Tibial artery (tissue), 4 donors: ENCODE measurements at regions not wholly inside any gene's neighbourhood (a gene's known extent, or its start where the extent isn't known, plus 50 kb on each side); places are given as distances from the start of the nearest gene placed in this dataset.

Experiments used
- DNase-seq, 2 donors: peaks; one replicate each; pipeline ENCODE4 v3.0.0-alpha.2; 2019
- H3K27ac ChIP-seq, 2 donors: fragments of 200-600 bp; sonication (generic) in 1 of 2; 1 replicate in 1 of 2; 2 replicates in 1 of 2; pipeline ENCODE4 v1.5.1; 2018 to 2019; ENCODE audit warnings: mild to moderate bottlenecking in 1 of 2
- H3K27me3 ChIP-seq, 2 donors: fragments of 200-600 bp; sonication (generic) in 1 of 2; one replicate each; pipeline versions ENCODE4 v1.5.1 to v1.6.0; 2016 to 2019
- H3K36me3 ChIP-seq, 3 donors: fragments of 200-600 bp; sonication (generic) in 2 of 3; one replicate each; pipeline ENCODE4 v1.5.1; 2016 to 2019; ENCODE audit warnings: mild to moderate bottlenecking in 2 of 3
- H3K4me1 ChIP-seq, 4 donors: fragments of 200-600 bp; sonication (generic) in 2 of 4; 1 replicate in 3 of 4; 2 replicates in 1 of 4; pipeline ENCODE4 v1.5.1; 2016 to 2019
- H3K4me3 ChIP-seq, 2 donors: fragments of 200-600 bp; sonication (generic) in 1 of 2; 1 replicate in 1 of 2; 2 replicates in 1 of 2; pipeline ENCODE4 v1.5.1; 2018 to 2019; ENCODE audit warnings: mild to moderate bottlenecking in 2 of 2
- H3K9me3 ChIP-seq, 3 donors: fragments of 200-600 bp; sonication (generic) in 1 of 3; one replicate each; pipeline ENCODE4 v1.5.1; 2016 to 2019
- intact Hi-C: fragments of 100-400 bp; cut with DNase I; formaldehyde crosslinking; loops from one replicate; pipeline ENCODE4 v1.15.0; 2023; ENCODE audit warnings: low total_unique reads
- TF ChIP-seq, protein P1 (sequence below), 2 experiments: fragments of 200-600 bp in 1 of 2; fragments of 450-650 bp in 1 of 2; IDR thresholded peaks; one replicate each; pipeline ENCODE4 v1.5.1; 2017 to 2019; ENCODE audit warnings: antibody characterized with exemption in 2 of 2, mild to moderate bottlenecking in 1 of 2, moderate library complexity in 1 of 2

DNA sequence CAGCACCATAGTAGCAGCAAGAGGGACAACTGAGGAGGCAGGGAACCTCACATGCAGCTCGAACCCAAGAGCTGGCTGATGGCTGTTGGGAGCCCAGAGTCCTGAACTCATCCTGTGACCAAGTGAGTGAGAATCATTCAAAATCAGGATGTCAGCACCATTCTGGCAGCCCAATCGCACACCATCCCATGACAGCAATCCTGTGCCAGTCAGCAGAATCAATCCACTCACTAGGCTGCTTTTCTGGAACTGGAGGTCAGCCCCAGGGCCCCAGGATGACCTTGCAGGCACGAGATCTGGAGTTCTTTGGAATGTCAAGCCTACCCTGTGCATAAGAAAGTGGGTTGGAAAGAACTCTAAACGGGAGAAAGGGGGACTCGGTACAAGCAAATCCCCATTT lies 67.8 kb upstream of the TAF11L2 start:
- H3K36me3 ChIP-seq, result no peaks in the 10 kb centered on the region
- intact Hi-C loops, result no loop called here
- no peaks in the 10 kb centered on the region for H3K4me1 ChIP-seq
- no peaks in the 10 kb centered on the region for H3K9me3 ChIP-seq
- no peak overlapping the region for H3K27ac ChIP-seq
- no peak for DNase-seq
- TF ChIP-seq, protein P1, sequence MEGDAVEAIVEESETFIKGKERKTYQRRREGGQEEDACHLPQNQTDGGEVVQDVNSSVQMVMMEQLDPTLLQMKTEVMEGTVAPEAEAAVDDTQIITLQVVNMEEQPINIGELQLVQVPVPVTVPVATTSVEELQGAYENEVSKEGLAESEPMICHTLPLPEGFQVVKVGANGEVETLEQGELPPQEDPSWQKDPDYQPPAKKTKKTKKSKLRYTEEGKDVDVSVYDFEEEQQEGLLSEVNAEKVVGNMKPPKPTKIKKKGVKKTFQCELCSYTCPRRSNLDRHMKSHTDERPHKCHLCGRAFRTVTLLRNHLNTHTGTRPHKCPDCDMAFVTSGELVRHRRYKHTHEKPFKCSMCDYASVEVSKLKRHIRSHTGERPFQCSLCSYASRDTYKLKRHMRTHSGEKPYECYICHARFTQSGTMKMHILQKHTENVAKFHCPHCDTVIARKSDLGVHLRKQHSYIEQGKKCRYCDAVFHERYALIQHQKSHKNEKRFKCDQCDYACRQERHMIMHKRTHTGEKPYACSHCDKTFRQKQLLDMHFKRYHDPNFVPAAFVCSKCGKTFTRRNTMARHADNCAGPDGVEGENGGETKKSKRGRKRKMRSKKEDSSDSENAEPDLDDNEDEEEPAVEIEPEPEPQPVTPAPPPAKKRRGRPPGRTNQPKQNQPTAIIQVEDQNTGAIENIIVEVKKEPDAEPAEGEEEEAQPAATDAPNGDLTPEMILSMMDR (IDR thresholded peaks at IDR 0.05), result no peak
- H3K27me3 ChIP-seq, result peaks cover 0 to 7% of the 10 kb centered on the region in 2 donors
- no peak overlapping the region for H3K4me3 ChIP-seq

DNA sequence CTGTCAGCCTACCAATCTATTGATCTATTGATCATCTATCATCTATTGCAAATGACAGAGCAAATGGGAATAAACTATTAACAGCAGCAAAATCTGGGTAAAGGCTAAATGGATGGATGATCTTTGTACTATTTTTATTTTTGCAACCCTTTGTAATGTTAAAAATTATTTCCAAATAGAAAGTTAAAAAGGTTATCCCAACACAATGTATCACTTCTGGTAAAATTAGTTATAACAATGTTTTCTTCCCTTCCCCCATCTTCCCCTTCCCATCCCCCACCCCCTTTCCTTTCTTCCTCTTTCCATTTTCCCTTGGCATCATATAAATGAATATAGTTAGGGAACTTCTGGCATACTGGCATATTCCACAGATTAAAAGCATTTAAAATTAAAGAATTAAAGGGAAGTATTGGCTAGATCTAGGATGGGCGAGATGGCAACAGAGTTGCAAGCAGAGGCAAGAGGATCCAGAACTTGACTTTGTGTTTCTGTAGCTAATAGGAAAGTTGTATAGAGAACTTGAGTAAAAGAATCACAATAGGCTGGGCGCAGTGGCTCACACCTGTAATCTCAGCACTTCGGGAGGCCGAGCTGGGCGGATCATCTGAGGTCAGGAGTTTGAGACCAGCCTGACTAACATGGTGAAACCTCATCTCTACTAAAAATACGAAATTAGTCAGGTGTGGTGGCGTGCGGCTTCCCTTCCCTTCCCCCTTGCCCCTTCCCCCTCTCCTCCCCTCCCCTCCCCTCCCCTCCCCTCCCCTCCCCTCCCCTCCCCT lies 66.6 kb upstream of the TAF11L2 start:
- no peaks in the 10 kb centered on the region for H3K9me3 ChIP-seq
- DNase-seq, result no peak
- H3K4me1 ChIP-seq, result no peaks in the 10 kb centered on the region
- H3K36me3 ChIP-seq, result no peaks in the 10 kb centered on the region
- TF ChIP-seq, protein P1 (IDR thresholded peaks at IDR 0.05), result no peak
- H3K4me3 ChIP-seq, result no peak overlapping the region
- no peak overlapping the region for H3K27ac ChIP-seq
- intact Hi-C loops, result no loop called here
- peaks cover 0 to 7% of the 10 kb centered on the region in 2 donors for H3K27me3 ChIP-seq

DNA sequence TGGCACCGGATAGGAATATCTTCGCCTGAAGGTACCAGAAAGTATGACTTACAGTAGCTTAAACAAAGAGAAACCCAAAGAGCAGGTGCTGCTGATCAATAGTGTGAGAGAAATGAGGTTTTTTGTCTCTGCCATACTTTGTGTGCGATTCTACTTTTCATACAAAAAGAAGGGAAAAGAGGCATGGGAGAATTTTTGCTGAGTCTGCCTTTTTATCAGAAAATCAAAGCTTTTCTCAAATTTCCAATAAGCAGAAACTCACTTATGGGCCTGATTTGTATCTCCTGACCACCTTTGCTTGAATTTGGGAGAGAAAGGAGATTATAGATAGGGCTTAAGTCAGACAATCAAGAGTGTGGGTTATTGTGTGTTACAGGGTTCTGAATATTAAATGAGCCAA lies 65.5 kb upstream of the TAF11L2 start:
- no peak overlapping the region for H3K27ac ChIP-seq
- no peaks in the 10 kb centered on the region for H3K4me1 ChIP-seq
- peaks cover 0 to 7% of the 10 kb centered on the region in 2 donors for H3K27me3 ChIP-seq
- intact Hi-C loops, result no loop called here
- H3K36me3 ChIP-seq, result no peaks in the 10 kb centered on the region
- no peak overlapping the region for H3K4me3 ChIP-seq
- no peak for DNase-seq
- TF ChIP-seq, protein P1 (IDR thresholded peaks at IDR 0.05), result no peak
- no peaks in the 10 kb centered on the region for H3K9me3 ChIP-seq

DNA sequence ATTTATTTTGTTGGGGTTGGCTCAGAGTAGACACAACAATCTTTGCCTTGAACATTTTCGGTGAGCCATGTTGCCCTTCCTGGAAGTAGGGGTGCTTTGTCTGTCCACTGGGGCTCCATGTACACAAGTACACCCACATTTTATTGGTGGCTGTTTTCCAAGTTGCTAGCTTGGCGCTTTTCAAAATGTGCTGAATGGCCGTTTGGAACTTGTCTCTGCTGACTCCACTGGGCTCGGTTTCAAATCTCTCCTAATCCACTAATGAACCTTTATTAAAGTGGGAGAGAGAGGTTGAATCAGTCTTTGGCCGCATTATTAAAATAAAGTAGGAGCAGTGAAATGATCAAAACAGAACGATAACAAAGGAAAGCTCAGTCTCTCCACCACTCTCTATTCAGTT lies 64.6 kb upstream of the TAF11L2 start:
- no peak for DNase-seq
- H3K27me3 ChIP-seq, result peaks cover 0 to 7% of the 10 kb centered on the region in 2 donors
- intact Hi-C loops, result no loop called here
- H3K4me1 ChIP-seq, result no peaks in the 10 kb centered on the region
- no peak overlapping the region for H3K4me3 ChIP-seq
- no peaks in the 10 kb centered on the region for H3K36me3 ChIP-seq
- no peaks in the 10 kb centered on the region for H3K9me3 ChIP-seq
- no peak overlapping the region for H3K27ac ChIP-seq
- TF ChIP-seq, protein P1 (IDR thresholded peaks at IDR 0.05), result no peak

GRCh38 chr5:17434982-17435381 lies 63.0 kb upstream of the TAF11L2 start:
- intact Hi-C loops, result no loop called here
- TF ChIP-seq, protein P1 (IDR thresholded peaks at IDR 0.05), result no peak
- no peaks in the 10 kb centered on the region for H3K9me3 ChIP-seq
- no peak overlapping the region for H3K4me3 ChIP-seq
- no peaks in the 10 kb centered on the region for H3K4me1 ChIP-seq
- no peak overlapping the region for H3K27ac ChIP-seq
- H3K27me3 ChIP-seq, result peaks cover 0 to 6% of the 10 kb centered on the region in 2 donors
- no peaks in the 10 kb centered on the region for H3K36me3 ChIP-seq
- DNase-seq, result no peak
